Bronchial epithelial cell (primary cell): ENCODE measurements at regions not wholly inside any gene's neighbourhood (a gene's known extent, or its start where the extent isn't known, plus 50 kb on each side); places are given as distances from the start of the nearest gene placed in this dataset.

Experiments used
- DNase-seq: peaks from one replicate; pipeline ENCODE4 v3.0.0-alpha.2; 2010; ENCODE audit warnings: low read depth
- FAIRE-seq: peaks from 2 replicates; lab custom pipeline; 2011; peaks lifted over from hg19 to GRCh38; lab: Jason Lieb, UNC
- H3K27me3 ChIP-seq: 2 replicates; pipeline ENCODE4 v1.5.1; 2011; ENCODE audit warnings: low read length; ENCODE audit not compliant: control insufficient read depth, insufficient read depth
- H3K36me3 ChIP-seq: 2 replicates; pipeline ENCODE4 v1.5.1; 2011; ENCODE audit warnings: low read length; ENCODE audit not compliant: control insufficient read depth, insufficient read depth
- H3K4me3 ChIP-seq: 2 replicates; pipeline ENCODE4 v1.5.1; 2011; ENCODE audit warnings: mild to moderate bottlenecking, low read depth, low read length, control low read depth
- TF ChIP-seq, protein P1 (sequence below): IDR thresholded peaks from 2 replicates; pipeline ENCODE4 v1.5.1; 2011; ENCODE audit warnings: mild to moderate bottlenecking, moderate library complexity, low read length, control low read depth, inconsistent platforms; ENCODE audit not compliant: insufficient read depth, severe bottlenecking

DNA sequence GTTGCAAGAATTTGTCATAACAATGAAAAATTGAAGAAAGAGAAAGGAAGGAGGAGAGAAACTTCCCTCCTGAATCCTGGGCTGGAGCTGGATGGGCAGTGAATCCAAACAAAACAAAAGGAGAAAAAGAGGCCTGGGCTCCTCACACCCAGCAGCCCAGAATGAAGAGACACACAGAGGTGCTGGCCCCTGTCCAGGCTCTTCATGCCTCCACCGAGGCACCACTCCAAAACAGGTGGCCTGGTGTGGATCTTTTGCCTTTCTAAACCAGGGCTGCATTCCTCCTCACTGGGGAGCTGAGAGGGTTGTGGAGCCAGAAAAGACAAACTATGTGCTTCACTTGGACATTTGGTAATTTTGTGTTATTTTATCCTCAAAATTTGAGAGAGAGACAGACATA lies 76.0 kb downstream of the FAM124B start:
- Histone ChIP-seq H3K36me3 (no peaks in the 10 kb centered on the region), H3K4me3 (no peak overlapping the region), H3K27me3 (peaks cover 3% of the 10 kb centered on the region)
- TF ChIP-seq, protein P1, sequence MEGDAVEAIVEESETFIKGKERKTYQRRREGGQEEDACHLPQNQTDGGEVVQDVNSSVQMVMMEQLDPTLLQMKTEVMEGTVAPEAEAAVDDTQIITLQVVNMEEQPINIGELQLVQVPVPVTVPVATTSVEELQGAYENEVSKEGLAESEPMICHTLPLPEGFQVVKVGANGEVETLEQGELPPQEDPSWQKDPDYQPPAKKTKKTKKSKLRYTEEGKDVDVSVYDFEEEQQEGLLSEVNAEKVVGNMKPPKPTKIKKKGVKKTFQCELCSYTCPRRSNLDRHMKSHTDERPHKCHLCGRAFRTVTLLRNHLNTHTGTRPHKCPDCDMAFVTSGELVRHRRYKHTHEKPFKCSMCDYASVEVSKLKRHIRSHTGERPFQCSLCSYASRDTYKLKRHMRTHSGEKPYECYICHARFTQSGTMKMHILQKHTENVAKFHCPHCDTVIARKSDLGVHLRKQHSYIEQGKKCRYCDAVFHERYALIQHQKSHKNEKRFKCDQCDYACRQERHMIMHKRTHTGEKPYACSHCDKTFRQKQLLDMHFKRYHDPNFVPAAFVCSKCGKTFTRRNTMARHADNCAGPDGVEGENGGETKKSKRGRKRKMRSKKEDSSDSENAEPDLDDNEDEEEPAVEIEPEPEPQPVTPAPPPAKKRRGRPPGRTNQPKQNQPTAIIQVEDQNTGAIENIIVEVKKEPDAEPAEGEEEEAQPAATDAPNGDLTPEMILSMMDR: no peak
- FAIRE-seq (no peak), DNase-seq (no peak)

DNA sequence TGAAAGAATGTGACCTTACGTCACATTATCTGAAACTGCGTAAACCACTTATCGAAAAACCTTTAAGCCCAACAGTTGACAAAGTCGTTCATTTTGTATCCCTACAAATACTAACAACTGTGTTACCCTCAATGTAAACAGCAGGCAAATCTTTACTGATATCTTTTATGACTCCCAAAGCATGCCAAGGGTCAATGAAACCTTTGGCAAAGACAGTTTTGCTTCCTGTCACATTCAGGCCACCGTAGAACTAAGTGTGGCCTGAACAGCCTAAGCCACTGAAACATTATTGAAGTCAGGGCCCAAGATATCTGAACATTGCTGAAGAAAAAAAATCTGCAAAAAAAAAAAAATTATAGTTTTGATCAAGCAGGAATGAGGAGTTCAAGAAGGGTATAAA lies 77.3 kb downstream of the FAM124B start:
- TF ChIP-seq, protein P1: no peak
- no peaks in the 10 kb centered on the region for H3K36me3 ChIP-seq
- H3K27me3 ChIP-seq: no peaks in the 10 kb centered on the region
- FAIRE-seq (no peak), DNase-seq (no peak)
- no peak overlapping the region for H3K4me3 ChIP-seq

DNA sequence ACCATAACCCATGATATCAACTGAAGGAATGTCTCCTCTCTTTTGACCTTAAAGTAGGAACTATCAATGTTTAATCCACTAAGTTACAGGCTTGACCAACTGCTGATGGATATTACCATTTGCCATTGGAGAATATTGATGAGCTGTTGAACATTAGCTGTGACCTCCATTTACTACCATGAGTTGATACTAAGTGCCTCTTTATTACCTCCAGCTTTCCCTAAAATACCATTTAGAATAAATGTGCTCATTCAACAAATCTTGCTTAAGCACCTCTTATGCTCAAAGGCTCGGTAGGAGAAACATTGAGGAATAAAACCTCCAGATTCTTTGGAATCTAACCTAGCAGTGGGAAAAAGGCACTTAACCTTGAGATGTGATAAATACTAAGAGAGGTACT lies 81.2 kb downstream of the FAM124B start:
- Histone ChIP-seq H3K4me3 (no peak overlapping the region), H3K36me3 (no peaks in the 10 kb centered on the region), H3K27me3 (no peaks in the 10 kb centered on the region)
- DNase-seq: no peak
- TF ChIP-seq, protein P1: no peak
- FAIRE-seq: no peak

DNA sequence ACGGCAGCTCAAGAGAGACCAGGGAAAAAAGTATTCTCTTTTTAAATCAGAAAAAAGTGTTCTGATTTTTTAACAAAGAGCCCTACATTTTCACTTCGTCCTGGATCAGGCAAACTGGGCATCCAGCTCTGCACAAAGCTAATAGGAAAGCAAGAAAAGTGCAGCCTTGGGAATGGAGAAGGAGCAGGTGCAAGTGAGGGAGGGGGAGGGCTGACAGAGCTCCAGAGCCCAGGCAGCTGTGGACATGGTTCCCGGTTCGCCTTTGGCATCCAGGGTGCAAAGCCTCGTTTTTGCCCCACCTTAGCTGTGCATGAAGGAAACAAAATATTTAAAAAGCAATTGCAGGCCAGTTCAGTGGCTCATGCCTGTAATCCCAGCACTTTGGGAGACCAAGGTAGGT lies 82.2 kb downstream of the FAM124B start:
- no peak for FAIRE-seq
- no peaks in the 10 kb centered on the region for H3K36me3 ChIP-seq

DNA sequence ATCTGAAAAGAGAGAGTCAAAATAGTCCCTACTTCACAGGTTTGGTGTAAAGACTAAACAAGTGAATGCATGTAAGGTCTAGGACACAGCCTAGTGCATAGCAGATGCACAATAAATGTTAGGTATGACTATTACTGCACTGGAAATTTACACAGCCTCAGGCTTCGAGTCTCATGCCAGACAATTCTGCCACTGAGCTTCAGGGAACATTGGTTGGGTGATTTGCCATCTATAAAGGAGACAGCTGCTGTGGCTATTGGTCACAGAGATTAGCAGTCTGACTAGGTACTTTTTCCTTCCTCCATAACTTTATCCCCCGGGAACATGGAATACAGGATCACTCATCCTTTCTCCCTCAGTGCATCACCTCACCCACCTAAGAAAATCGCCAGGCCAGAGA lies 89.2 kb downstream of the FAM124B start:
- no peak for FAIRE-seq
- Histone ChIP-seq H3K4me3 (no peak overlapping the region), H3K36me3 (no peaks in the 10 kb centered on the region), H3K27me3 (no peaks in the 10 kb centered on the region)
- DNase-seq: no peak
- TF ChIP-seq, protein P1: no peak

More for the DNA sequence above, 82.2 kb downstream of the FAM124B start:
- TF ChIP-seq, protein P1: no peak
- DNase-seq: no peak
- no peak overlapping the region for H3K4me3 ChIP-seq
- no peaks in the 10 kb centered on the region for H3K27me3 ChIP-seq

DNA sequence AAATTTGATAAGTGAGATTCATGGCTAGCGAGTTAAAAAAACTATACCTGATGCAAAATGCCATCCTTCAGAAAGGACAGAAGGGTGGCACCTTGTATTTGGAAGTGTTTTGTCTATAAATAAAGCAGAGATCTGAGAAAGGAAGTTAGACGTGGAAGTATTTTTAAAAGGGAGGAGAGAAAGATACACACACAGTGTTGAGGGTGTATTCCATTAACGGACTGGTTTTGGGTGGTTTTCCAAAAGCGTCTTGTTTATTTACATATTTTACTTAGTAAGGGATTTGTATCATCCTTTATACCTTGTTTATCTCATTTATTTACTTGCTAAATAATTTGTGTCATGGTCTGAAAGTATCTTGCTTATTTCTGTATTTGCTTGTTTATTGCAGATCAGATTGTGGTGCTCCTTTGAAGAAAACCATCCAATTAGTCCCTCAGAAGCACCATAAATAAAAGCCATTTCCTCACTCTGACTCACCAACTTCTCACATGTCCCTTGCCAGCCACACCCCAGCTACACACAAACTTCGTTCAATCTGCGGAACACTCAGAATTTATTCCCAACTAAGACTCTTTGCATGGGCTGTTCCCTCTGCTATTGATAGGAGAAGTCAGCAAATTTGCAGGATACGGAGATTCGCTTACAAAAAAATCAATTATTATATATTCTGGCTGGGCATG lies 90.8 kb downstream of the FAM124B start:
- no peaks in the 10 kb centered on the region for H3K36me3 ChIP-seq
- no peak overlapping the region for H3K4me3 ChIP-seq
- DNase-seq (peak; percentile 41), FAIRE-seq (no peak)
- TF ChIP-seq, protein P1: no peak
- H3K27me3 ChIP-seq: no peaks in the 10 kb centered on the region
